LNCaP clone FGC (cell line): ENCODE measurements at regions not wholly inside any gene's neighbourhood (a gene's known extent, or its start where the extent isn't known, plus 50 kb on each side); places are given as distances from the start of the nearest gene placed in this dataset.

Source experiments
- DNase-seq: peaks from one replicate; pipeline ENCODE4 v3.0.0-alpha.2; 2011; ENCODE audit warnings: low read depth
- H3K4me3 ChIP-seq: 2 replicates; pipeline ENCODE4 v1.5.1; 2011; ENCODE audit warnings: mild to moderate bottlenecking, low read depth, low read length, control low read depth
- TF ChIP-seq, protein P1 (sequence below): IDR thresholded peaks from 2 replicates; pipeline ENCODE4 v1.5.1; 2012; ENCODE audit warnings: mild to moderate bottlenecking; ENCODE audit not compliant: control insufficient read depth, insufficient read depth; ENCODE audit errors: extremely low read depth

DNA sequence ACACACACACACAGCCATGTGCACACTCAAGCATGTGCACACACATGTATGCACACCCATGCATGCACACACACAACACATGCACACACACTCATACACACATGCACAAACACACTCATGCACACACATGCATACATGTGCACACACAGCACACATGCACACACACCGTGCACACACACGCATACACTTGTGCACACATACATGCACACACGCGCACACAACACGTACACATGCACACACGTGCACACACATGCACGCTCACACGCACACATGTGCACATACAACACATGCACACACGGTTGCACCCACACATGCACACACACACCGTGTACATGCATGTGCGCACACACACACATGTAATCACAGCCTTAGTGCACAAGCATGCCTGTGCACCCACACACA, 230.4 kb upstream of the GSE1 start:
- no peak overlapping the region for H3K4me3 ChIP-seq
- no peak for DNase-seq
- TF ChIP-seq, protein P1, sequence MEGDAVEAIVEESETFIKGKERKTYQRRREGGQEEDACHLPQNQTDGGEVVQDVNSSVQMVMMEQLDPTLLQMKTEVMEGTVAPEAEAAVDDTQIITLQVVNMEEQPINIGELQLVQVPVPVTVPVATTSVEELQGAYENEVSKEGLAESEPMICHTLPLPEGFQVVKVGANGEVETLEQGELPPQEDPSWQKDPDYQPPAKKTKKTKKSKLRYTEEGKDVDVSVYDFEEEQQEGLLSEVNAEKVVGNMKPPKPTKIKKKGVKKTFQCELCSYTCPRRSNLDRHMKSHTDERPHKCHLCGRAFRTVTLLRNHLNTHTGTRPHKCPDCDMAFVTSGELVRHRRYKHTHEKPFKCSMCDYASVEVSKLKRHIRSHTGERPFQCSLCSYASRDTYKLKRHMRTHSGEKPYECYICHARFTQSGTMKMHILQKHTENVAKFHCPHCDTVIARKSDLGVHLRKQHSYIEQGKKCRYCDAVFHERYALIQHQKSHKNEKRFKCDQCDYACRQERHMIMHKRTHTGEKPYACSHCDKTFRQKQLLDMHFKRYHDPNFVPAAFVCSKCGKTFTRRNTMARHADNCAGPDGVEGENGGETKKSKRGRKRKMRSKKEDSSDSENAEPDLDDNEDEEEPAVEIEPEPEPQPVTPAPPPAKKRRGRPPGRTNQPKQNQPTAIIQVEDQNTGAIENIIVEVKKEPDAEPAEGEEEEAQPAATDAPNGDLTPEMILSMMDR: no peak

DNA sequence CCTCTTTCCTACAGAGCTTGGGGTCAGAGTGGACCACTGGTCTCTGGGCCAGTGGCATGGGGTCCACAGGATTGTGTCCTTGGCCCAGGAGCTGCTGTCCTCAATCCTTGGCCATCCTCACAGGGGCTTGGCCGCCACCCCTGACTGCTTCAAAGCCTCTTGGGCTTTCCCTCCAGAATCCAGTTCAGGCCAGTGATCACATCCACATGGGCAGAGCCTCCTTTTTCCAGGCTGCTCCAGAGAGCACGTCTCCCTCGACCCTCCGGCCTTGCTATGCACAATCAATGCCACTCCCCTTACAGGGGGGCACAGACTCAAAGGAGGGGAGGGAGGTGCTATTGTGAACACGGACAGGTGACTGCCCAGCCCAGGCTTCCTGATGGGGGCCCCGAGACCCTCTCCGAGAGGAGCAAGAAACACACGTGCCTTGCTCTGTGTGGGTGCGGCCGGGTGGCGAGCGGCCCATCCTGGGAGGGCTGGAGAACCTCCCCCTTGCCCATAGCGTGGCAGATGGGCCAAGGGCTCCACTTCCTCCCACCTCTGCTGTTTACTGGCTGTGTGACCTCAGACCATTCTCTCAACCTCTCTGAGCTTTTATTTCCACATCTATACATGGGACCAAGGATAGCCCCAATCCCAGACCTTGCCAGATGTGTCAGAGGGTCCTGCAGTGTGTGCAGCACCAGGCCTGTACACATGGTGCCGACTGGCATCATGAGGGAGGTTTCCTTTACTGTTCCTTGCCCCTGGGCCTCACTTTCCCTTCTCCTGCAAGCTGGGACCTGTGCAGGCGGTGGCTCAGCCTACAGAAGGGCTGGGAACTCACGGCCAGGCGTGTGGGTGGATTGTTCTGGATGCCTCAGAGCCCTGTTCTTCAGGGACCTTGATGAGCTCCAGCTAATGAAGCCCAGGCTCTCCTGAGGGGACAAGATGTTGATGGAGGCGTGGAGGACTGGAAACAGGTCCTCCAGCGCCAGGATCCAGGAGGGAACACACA, 229.0 kb upstream of the GSE1 start:
- DNase-seq: no peak
- TF ChIP-seq, protein P1: no peak
- no peak overlapping the region for H3K4me3 ChIP-seq

DNA sequence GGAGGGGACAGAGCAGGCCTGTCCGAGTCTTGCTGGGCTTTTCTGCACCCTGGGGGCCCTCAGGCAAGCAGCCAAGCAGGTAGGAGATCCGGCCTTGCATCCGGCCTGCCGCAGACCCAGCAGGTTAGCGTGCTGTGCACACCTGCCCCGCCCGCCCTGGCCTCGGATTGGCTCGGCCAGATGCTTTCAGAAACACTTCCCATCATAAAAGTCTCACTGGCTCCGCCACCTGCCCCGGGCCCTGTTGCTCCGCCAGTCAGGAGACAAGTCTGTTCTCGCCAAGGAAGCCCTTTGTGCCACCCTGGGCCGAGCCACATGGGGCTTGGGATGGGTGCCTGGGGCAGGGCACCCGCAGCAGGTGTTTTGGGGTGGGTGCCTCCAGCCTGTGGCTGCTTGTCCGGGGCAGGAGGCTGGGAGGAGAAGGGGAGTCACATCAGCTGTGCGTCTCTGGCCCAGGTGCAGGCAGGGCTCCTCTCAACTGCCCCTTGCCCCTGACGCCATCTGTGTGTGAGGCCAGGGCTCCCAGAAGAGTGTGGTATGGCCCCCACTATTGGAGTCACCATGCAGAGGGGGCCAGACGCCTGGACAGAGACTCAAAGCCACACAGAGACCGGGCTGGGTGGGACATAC, 228.2 kb upstream of the GSE1 start:
- peak; percentile 35 for DNase-seq
- no peak overlapping the region for H3K4me3 ChIP-seq
- TF ChIP-seq, protein P1: no peak

DNA sequence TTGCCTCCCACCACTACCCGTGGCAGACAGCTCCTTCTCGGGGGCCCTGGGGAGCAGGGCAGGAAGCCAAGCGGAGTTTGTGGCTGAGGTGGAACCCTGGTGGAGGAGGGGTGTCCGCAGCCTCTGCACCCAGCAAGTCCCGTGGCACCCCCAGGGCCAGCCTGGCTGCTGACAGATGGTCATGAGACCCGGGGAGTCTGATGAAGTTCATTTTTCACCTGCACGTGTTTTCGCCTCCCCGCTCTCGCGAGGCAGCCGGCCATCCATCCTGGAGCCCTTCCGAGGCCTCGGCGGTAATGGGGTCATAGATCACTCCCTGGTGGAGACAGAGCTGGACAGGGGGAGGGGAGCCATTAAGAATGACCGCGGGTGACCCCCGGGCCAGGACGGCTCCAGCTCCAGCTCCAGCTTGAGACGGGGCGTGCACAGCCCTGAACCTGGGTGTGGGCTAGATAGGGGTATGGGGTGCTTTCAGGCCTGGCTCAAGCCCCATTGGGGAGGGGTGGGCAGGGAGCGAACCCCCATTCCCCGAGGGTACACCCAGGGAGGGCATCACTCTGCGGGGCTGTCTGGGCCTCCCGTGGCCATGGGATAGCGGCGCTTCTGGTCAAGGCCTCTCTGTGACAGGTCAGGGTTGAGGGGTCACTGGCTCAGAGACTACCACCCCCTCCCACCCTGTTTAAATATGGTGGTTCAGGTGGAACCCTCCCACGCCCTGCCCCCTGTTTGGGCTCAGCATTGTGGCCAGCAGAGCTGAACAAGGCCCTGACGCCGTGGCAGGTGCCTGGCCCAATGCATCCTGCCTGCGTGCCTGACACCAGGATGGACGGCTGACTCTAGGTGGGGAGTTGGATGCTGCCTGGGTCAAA, 227.4 kb upstream of the GSE1 start:
- no peak for DNase-seq
- no peak overlapping the region for H3K4me3 ChIP-seq
- TF ChIP-seq, protein P1: no peak

DNA sequence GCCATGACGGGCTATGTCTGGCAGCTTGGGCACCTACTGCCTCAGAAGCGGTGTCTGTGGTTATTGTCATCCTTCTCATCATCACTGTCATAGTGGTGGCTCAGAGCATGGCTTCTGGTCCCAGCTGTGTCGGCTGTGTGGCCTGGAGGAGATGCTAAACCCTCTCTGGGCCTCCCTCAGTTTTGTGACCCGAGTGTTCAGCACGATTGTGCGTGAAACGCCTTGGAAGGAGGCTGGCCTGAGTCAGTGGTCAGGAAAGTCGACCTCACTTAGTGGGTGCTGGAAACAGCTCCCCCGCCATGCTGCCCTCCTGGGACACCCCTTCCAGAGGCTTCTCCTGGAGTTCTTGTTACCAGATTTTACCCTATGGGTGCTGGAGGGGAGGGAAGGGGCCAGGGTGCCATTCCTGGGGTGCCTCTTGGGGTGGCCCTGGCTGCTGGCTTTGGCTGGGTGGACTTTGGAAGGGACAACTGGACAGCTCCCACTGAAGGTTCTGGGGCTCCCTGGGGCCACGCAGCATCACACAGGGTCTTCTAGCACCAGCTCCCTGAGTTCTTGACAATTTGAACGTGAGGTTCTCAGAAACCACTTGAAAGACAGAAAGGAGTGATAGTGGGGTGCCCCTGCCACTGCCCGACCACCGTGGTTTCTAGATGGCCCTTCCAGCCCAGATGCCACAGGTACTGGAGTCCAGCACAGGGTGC, 226.5 kb upstream of the GSE1 start:
- TF ChIP-seq, protein P1: no peak
- no peak for DNase-seq
- no peak overlapping the region for H3K4me3 ChIP-seq

DNA sequence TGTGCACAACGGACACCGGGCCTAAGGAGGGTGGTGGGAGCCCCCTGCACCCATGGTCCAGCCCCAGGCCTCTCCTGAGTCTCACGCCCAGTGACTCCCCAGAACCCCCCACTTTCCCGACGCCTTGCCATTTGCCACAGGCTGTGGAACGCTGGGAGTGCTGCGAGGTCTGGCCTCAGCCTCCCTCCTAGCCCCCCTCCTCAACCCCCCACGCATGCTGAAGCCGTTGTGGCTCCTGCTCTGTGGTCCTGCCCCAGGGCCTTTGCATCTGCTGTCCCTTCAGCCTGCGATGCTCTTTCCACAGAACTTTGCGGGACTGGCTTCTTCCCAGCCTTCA, 226.0 kb upstream of the GSE1 start:
- TF ChIP-seq, protein P1: no peak
- DNase-seq: no peak
- H3K4me3 ChIP-seq: no peak overlapping the region
